Natural killer cell (primary cell): ENCODE measurements at regions not wholly inside any gene's neighbourhood (a gene's known extent, or its start where the extent isn't known, plus 50 kb on each side); places are given as distances from the start of the nearest gene placed in this dataset.
"Not testable (repeated sequence)": the region's sequence is repeated elsewhere in the genome, so short reads cannot be mapped to it uniquely, and the experiment has no call there.

Source experiments
- ATAC-seq, 3 donors: fragments of 150-1000 bp in 2 of 3; fragments of 200-7000 bp in 1 of 3; cut with Tn5 transposase; 1 replicate in 1 of 3; 2 replicates in 2 of 3; pipeline ENCODE4 v1.10.0; 2021; ENCODE audit warnings: mild to moderate bottlenecking in 2 of 3, moderate library complexity in 2 of 3
- DNase-seq, 2 donors: peaks; one replicate each; pipeline versions ENCODE4 v3.0.0 to v3.0.0-alpha.2; 2013 to 2021; ENCODE audit warnings: mixed read lengths in 1 of 2
- H3K27ac ChIP-seq: one replicate; pipeline ENCODE4 v1.5.1; 2013; ENCODE audit warnings: mild to moderate bottlenecking, low read length
- H3K27me3 ChIP-seq: one replicate; pipeline ENCODE4 v1.6.1; 2013; ENCODE audit warnings: low read length; ENCODE audit not compliant: control insufficient read depth, insufficient read depth
- H3K36me3 ChIP-seq: one replicate; pipeline ENCODE4 v1.6.1; 2013; ENCODE audit warnings: low read length; ENCODE audit not compliant: control insufficient read depth, insufficient read depth
- H3K4me1 ChIP-seq: one replicate; pipeline ENCODE4 v1.6.1; 2013; ENCODE audit warnings: low read length; ENCODE audit not compliant: control insufficient read depth, insufficient read depth
- H3K4me3 ChIP-seq: one replicate; pipeline ENCODE4 v1.5.1; 2013; ENCODE audit warnings: low read length
- H3K9me3 ChIP-seq: one replicate; pipeline ENCODE4 v1.6.1; 2013; ENCODE audit warnings: low read length; ENCODE audit not compliant: control insufficient read depth, insufficient read depth
- H3K27ac Mint-ChIP-seq, 2 donors: one replicate each; pipeline ENCODE4 v1.8.0; 2022; ENCODE audit warnings: mild to moderate bottlenecking in 2 of 2, mixed read lengths in 2 of 2, moderate library complexity in 1 of 2
- H3K27me3 Mint-ChIP-seq, 2 donors: one replicate each; pipeline ENCODE4 v1.8.0; 2022; ENCODE audit warnings: low read depth in 2 of 2, mixed read lengths in 2 of 2
- H3K36me3 Mint-ChIP-seq: one replicate; pipeline ENCODE4 v1.8.0; 2022; ENCODE audit warnings: mixed read lengths
- H3K4me1 Mint-ChIP-seq, 2 donors: one replicate each; pipeline ENCODE4 v1.8.0; 2022; ENCODE audit warnings: mixed read lengths in 2 of 2
- H3K4me3 Mint-ChIP-seq: one replicate; pipeline ENCODE4 v1.8.0; 2022; ENCODE audit warnings: mild to moderate bottlenecking, moderate library complexity, mixed read lengths
- H3K9me3 Mint-ChIP-seq, 2 donors: one replicate each; pipeline ENCODE4 v1.8.0; 2022; ENCODE audit warnings: mixed read lengths in 2 of 2
- CTCF ChIP-seq: fragments of 200-600 bp; IDR thresholded peaks from one replicate; pipeline ENCODE4 v1.8.0; 2022; ENCODE audit warnings: antibody characterized with exemption
- WGBS: methylation state at CpG from one replicate; pipeline ENCODE4 v1.1.7; 2013; ENCODE audit warnings: missing lambda C conversion rate; ENCODE audit not compliant: insufficient coverage; 5-methylcytosine and 5-hydroxymethylcytosine counted together
- intact Hi-C: fragments of 100-400 bp; cut with micrococcal nuclease; formaldehyde crosslinking; loops from one replicate; pipeline ENCODE4 v1.14.2; 2022

- peak in 1 of 3 donors; percentile 29 for ATAC-seq
- no peaks in the 10 kb centered on the region for H3K36me3 ChIP-seq
- intact Hi-C loops, result no loop called here
These were observed 119.7 kb upstream of the ZNF184 start for GRCh38 chr6:27592481-27593199.

GRCh38 chr6:27591699-27592480, 119.0 kb upstream of the ZNF184 start:
- peaks cover 18 to 26% of the 10 kb centered on the region in 2 donors for H3K27me3 Mint-ChIP-seq
- no peaks in the 10 kb centered on the region for H3K4me1 Mint-ChIP-seq
- no peak overlapping the region for H3K4me3 Mint-ChIP-seq
- Histone ChIP-seq H3K27ac (no peak overlapping the region), H3K27me3 (peaks cover 42% of the 10 kb centered on the region), H3K36me3 (no peaks in the 10 kb centered on the region), H3K4me1 (no peaks in the 10 kb centered on the region), H3K9me3 (peaks cover 9% of the 10 kb centered on the region), H3K4me3 (no peak overlapping the region)
- no peak for ATAC-seq
- H3K36me3 Mint-ChIP-seq, result no peaks in the 10 kb centered on the region
- H3K9me3 Mint-ChIP-seq, result no peaks in the 10 kb centered on the region
- 5% methylated on average over 17 of the region's 22 CpGs for WGBS
- intact Hi-C loops, result no loop called here
- no peak for TF ChIP-seq CTCF
- DNase-seq, result peak in 1 of 2 donors; percentile 25
- no peak overlapping the region for H3K27ac Mint-ChIP-seq

More at GRCh38 chr6:27592481-27593199, 119.7 kb upstream of the ZNF184 start:
- Histone ChIP-seq H3K27me3 (peaks cover 42% of the 10 kb centered on the region), H3K27ac (no peak overlapping the region), H3K9me3 (peaks cover 9% of the 10 kb centered on the region), H3K4me1 (no peaks in the 10 kb centered on the region), H3K4me3 (no peak overlapping the region)
- 3% methylated on average over 22 of the region's 22 CpGs for WGBS
- Mint-ChIP-seq H3K9me3 (no peaks in the 10 kb centered on the region), H3K4me1 (no peaks in the 10 kb centered on the region), H3K36me3 (no peaks in the 10 kb centered on the region), H3K27me3 (peaks cover 23 to 27% of the 10 kb centered on the region in 2 donors), H3K4me3 (no peak overlapping the region), H3K27ac (no peak overlapping the region)
- peak in 1 of 2 donors; percentile 53 for DNase-seq
- no peak for TF ChIP-seq CTCF

GRCh38 chr6:27585316-27585715, 112.4 kb upstream of the ZNF184 start:
- DNase-seq, H3K9me3 Mint-ChIP-seq, H3K27ac Mint-ChIP-seq, H3K4me1 ChIP-seq, H3K36me3 ChIP-seq, ATAC-seq, H3K9me3 ChIP-seq, H3K36me3 Mint-ChIP-seq, H3K4me3 ChIP-seq, H3K4me1 Mint-ChIP-seq, intact Hi-C loops, H3K4me3 Mint-ChIP-seq, H3K27ac ChIP-seq: not testable (repeated sequence)
- peaks cover 50 to 60% of the 10 kb centered on the region in 2 donors for H3K27me3 Mint-ChIP-seq
- peaks cover 35% of the 10 kb centered on the region for H3K27me3 ChIP-seq
- 86% methylated on average over 11 of the region's 11 CpGs for WGBS

GRCh38 chr6:27584326-27584725, 111.4 kb upstream of the ZNF184 start:
- Histone ChIP-seq H3K27ac (no peak overlapping the region), H3K36me3 (no peaks in the 10 kb centered on the region), H3K4me3 (no peak overlapping the region), H3K27me3 (peaks cover 36% of the 10 kb centered on the region), H3K4me1 (no peaks in the 10 kb centered on the region), H3K9me3 (no peaks in the 10 kb centered on the region)
- Mint-ChIP-seq H3K36me3 (no peaks in the 10 kb centered on the region), H3K4me3 (no peak overlapping the region), H3K27me3 (peaks cover 51 to 63% of the 10 kb centered on the region in 2 donors), H3K9me3 (no peaks in the 10 kb centered on the region), H3K4me1 (no peaks in the 10 kb centered on the region), H3K27ac (no peak overlapping the region)
- intact Hi-C loops, result no loop called here
- ATAC-seq (no peak), DNase-seq (no peak)
- WGBS, result 86% methylated on average over 3 of the region's 4 CpGs
- no peak for TF ChIP-seq CTCF
